Lung (tissue), 11 donors: ENCODE measurements at regions not wholly inside any gene's neighbourhood (a gene's known extent, or its start where the extent isn't known, plus 50 kb on each side); places are given as distances from the start of the nearest gene placed in this dataset.
A peak's percentile ranks its signal among the peaks of the same experiment; 100 is the strongest.

Source experiments
- ATAC-seq: fragments of 200-7000 bp; cut with Tn5 transposase; one replicate; pipeline ENCODE4 v1.9.1; 2020; ENCODE audit warnings: moderate number of reproducible peaks; ENCODE audit not compliant: insufficient read depth, low FRiP score
- DNase-seq, 3 donors: peaks; one replicate each; pipeline ENCODE4 v3.0.0-alpha.2; 2013 to 2017
- H3K27ac ChIP-seq, 2 donors: one replicate each; pipeline ENCODE4 v1.5.1; 2013; ENCODE audit warnings: mild to moderate bottlenecking in 2 of 2, moderate library complexity in 2 of 2, control low read depth in 1 of 2, inconsistent platforms in 1 of 2, low read depth in 1 of 2, low read length in 1 of 2
- H3K27me3 ChIP-seq, 3 donors: one replicate each; pipeline ENCODE4 v1.5.1; 2013; ENCODE audit warnings: low read length in 2 of 3; ENCODE audit not compliant: control insufficient read depth in 3 of 3, insufficient read depth in 3 of 3
- H3K36me3 ChIP-seq, 4 donors: one replicate each; pipeline ENCODE4 v1.5.1; 2013; ENCODE audit warnings: low read length in 4 of 4, mild to moderate bottlenecking in 1 of 4, moderate library complexity in 1 of 4; ENCODE audit not compliant: control insufficient read depth in 4 of 4, insufficient read depth in 4 of 4
- H3K4me1 ChIP-seq, 5 donors: one replicate each; pipeline ENCODE4 v1.5.1; 2013; ENCODE audit warnings: low read length in 5 of 5, mild to moderate bottlenecking in 2 of 5, moderate library complexity in 1 of 5; ENCODE audit not compliant: control insufficient read depth in 5 of 5, insufficient read depth in 5 of 5
- H3K4me3 ChIP-seq: one replicate; pipeline ENCODE4 v1.5.1; 2013; ENCODE audit warnings: mild to moderate bottlenecking, control low read depth, moderate library complexity
- H3K9ac ChIP-seq, 2 donors: one replicate each; pipeline ENCODE4 v1.5.1; 2013; ENCODE audit warnings: low read length in 2 of 2, control low read depth in 1 of 2; ENCODE audit not compliant: insufficient read depth in 1 of 2
- H3K9me3 ChIP-seq, 4 donors: one replicate each; pipeline ENCODE4 v1.5.1; 2013; ENCODE audit warnings: low read length in 3 of 4, mild to moderate bottlenecking in 1 of 4, moderate library complexity in 1 of 4; ENCODE audit not compliant: control insufficient read depth in 4 of 4, insufficient read depth in 3 of 4
- WGBS, 2 donors: extraction: QIAGEN DNeasy Blood & Tissue Kit; methylation state at CpG; one replicate each; pipeline ENCODE4 v1.1.7; 2013; 5-methylcytosine and 5-hydroxymethylcytosine counted together
- TF ChIP-seq, protein P1 (sequence below): IDR thresholded peaks from 2 replicates; pipeline ENCODE4 v1.5.1; 2012; ENCODE audit warnings: mild to moderate bottlenecking; ENCODE audit errors: control extremely low read depth, extremely low read depth
- donor health status: control.
- donor health status: control.
- donor health status: Bipolar disorder and iron deficiency.
- donor health status: healthy.
- donor health status: DM: yes; HTN: yes; CAD: no.

DNA sequence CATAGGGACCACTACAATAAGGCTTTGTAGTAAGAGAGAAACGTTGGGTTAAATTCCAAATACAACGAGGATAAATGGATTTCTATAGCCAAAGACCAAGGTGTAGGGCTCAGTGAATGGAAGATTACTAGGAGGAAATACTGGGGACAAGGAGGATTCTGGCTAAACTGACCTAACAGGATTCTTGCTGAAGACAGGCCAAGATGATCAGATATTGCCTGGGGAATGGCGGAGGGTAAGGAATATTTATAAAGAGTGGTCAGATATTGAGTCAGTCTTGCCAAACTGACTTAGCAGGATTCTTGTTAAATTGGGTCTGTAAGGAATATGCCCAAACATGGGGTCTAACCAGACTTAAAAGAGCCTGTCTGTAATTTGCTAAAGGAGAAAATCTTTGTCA is 463.8 kb downstream of the EDEM1 start:
- ATAC-seq (no peak), DNase-seq (no peak)
- H3K27me3 ChIP-seq = no peaks in the 10 kb centered on the region
- H3K4me1 ChIP-seq = no peaks in the 10 kb centered on the region
- H3K4me3 ChIP-seq = no peak overlapping the region
- H3K9ac ChIP-seq = no peak overlapping the region
- TF ChIP-seq, protein P1, sequence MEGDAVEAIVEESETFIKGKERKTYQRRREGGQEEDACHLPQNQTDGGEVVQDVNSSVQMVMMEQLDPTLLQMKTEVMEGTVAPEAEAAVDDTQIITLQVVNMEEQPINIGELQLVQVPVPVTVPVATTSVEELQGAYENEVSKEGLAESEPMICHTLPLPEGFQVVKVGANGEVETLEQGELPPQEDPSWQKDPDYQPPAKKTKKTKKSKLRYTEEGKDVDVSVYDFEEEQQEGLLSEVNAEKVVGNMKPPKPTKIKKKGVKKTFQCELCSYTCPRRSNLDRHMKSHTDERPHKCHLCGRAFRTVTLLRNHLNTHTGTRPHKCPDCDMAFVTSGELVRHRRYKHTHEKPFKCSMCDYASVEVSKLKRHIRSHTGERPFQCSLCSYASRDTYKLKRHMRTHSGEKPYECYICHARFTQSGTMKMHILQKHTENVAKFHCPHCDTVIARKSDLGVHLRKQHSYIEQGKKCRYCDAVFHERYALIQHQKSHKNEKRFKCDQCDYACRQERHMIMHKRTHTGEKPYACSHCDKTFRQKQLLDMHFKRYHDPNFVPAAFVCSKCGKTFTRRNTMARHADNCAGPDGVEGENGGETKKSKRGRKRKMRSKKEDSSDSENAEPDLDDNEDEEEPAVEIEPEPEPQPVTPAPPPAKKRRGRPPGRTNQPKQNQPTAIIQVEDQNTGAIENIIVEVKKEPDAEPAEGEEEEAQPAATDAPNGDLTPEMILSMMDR = no peak
- WGBS, 2 donors = 74 to 84% methylated on average over 3 of the region's 3 CpGs
- no peak overlapping the region for H3K27ac ChIP-seq
- H3K9me3 ChIP-seq = peaks cover 0 to 2% (median 0%) of the 10 kb centered on the region in 4 donors
- no peaks in the 10 kb centered on the region for H3K36me3 ChIP-seq

GRCh38 chr3:5653426-5654143 is 466.1 kb downstream of the EDEM1 start:
- Histone ChIP-seq H3K4me1 (no peaks in the 10 kb centered on the region), H3K27me3 (no peaks in the 10 kb centered on the region), H3K4me3 (no peak overlapping the region), H3K9ac (no peak overlapping the region), H3K36me3 (no peaks in the 10 kb centered on the region), H3K27ac (no peak overlapping the region), H3K9me3 (peaks cover 0 to 5% (median 0%) of the 10 kb centered on the region in 4 donors)
- WGBS, 2 donors = 50 to 70% methylated on average over 2 of the region's 2 CpGs
- ATAC-seq (no peak), DNase-seq (no peak)
- TF ChIP-seq, protein P1 = no peak

GRCh38 chr3:5657106-5657505 is 469.6 kb downstream of the EDEM1 start:
- Histone ChIP-seq H3K9me3 (peaks cover 0 to 5% (median 0%) of the 10 kb centered on the region in 4 donors), H3K27ac (no peak overlapping the region), H3K4me3 (no peak overlapping the region), H3K36me3 (no peaks in the 10 kb centered on the region), H3K9ac (no peak overlapping the region), H3K27me3 (no peaks in the 10 kb centered on the region), H3K4me1 (no peaks in the 10 kb centered on the region)
- TF ChIP-seq, protein P1 = no peak
- DNase-seq = peak in 1 of 3 donors; percentile 0
- WGBS, 2 donors = 48 to 52% methylated on average over 5 of the region's 5 CpGs
- no peak for ATAC-seq

DNA sequence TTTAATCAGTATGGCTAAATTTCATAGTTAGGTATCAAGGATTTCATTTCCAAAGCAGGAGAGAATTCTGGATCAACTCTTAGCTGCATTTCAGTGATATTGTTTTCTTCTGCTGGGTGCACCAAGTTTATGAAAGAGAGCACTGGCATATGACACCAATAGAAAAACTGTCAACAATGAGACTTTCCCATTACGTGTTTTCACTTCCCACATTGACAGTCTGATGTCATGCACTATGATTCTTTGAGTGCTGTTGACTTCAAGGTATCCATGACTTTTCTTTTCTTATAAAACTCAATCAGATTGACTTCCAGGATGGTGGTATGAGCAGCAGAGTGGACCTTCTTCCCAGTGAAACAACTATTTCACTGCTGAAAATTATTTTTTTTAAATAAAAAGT is 476.1 kb downstream of the EDEM1 start:
- Histone ChIP-seq H3K4me3 (no peak overlapping the region), H3K9ac (no peak overlapping the region), H3K27me3 (no peaks in the 10 kb centered on the region), H3K9me3 (peaks cover 0 to 9% (median 5%) of the 10 kb centered on the region in 4 donors), H3K27ac (no peak overlapping the region), H3K36me3 (no peaks in the 10 kb centered on the region), H3K4me1 (no peaks in the 10 kb centered on the region)
- 63 to 76% methylated on average over 1 of the region's 1 CpG for WGBS, 2 donors
- no peak for ATAC-seq
- no peak for DNase-seq
- TF ChIP-seq, protein P1 = no peak
